ENCODE measurements at regions not wholly inside any gene's neighbourhood (a gene's known extent, or its start where the extent isn't known, plus 50 kb on each side); places are given as distances from the start of the nearest gene placed in this dataset.

DNA sequence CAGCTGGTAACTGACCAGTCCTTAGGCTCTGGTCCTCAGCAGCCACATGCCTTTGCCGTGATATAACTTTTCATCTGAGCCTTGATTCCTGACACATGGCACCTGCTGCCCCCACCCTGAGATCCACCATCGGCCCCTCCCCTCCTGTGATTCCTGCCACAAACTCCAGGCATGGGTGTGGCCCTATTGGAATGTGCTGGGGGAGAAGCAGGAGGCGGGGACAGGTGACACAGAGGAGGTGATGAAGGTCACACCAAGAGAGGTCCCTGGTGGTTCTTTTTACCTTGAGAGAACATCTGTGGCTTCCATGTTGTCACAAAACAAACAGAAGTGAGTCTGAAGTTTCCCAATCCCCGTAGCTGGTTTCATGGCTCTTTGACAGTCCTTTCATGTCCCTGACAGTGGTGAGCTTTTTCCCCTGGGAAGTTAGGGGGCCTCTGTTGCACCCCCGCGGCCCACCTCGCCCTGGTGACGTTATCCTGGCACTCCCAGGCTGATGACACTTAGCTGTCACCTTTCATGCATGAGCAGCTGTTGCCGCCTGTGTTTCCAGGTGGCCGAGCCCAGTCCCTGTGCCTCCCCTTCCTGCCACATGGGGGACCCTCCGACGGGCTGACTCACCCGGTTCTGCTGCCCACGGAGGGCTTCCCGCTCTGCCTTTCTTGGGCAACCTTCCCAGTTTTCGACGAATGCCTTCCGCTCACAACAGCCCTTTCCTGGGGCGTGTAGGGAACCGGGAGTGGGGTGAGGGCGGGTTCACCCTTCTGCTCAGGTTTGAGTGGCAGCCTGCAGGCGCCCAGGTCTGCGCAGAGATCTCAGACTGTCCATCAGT lies 66.3 kb upstream of the GLI2 start:
- no peak for DNase-seq

DNA sequence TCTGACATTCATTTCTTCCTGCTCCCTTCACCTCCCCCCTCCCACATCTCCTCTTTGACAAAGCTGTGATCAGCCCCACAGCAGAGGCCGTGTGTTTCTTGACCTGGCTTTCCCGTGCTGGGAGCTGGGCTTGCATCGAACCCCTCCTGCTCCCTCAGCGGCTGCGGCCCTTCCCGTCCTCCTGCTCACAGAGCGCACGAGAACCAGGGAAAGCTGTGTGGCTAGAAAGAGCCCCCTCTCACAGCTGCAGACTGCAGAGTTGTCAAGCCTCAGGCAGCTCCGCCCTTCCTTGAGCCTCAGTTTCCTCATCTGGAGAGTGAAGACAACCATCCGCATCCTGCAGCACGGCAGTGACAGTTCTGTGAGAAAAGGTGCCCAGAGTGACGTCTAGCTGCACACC lies 65.7 kb upstream of the GLI2 start:
- DNase-seq, result no peak

DNA sequence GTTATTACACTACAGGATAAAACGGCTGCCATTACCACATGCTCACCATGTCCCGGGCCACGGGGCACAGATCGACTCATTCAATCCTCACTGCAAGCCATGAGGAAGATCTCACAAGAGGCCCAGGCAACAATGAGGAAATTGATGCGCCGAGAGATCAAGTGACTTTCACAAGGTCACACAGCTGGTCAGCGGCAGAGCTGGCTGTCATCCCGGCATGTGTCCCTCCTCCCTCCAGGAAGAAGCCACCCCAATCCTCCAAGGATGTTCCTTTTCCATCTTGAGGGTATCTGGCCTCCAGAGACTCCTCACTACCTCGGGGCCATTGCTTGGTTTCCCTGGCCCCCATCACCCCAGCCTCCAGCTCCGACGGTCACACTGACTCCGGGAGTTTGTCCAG lies 65.3 kb upstream of the GLI2 start:
- no peak for DNase-seq

DNA sequence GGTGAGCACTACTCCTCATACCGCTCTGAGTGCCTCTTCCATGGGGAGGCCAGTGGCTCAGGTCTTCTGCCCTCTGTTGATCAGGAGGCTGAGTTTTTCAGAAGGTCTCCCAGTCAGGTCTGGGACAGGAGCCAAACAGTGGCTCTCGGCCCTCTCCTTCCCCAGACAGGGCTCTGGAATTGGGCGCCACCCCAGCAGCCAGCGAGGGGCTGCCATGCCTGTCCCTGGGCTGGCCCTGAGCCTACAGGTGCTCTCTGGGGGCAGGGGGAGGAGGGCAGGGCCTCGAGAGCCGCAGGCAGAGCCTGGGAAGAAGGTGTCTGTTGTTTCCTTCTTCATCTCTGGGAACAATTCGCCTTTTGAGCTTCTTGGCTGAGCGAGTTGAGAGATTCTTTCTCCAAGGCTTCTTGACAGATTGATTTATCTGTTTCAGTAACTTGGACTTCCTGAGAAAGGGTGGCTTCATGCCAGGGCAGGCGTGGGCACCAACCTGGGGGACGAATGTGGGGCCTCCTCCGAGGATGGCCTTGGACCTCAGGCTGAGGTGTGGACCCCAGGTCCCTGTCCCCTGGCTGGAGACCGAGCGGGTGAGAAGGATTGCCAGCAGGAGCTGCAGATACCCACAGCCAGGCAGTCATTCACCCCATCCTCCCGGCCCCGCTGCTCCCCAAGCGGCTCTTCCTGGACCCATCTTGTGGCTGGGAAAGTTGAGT lies 64.7 kb upstream of the GLI2 start:
- DNase-seq, result no peak

DNA sequence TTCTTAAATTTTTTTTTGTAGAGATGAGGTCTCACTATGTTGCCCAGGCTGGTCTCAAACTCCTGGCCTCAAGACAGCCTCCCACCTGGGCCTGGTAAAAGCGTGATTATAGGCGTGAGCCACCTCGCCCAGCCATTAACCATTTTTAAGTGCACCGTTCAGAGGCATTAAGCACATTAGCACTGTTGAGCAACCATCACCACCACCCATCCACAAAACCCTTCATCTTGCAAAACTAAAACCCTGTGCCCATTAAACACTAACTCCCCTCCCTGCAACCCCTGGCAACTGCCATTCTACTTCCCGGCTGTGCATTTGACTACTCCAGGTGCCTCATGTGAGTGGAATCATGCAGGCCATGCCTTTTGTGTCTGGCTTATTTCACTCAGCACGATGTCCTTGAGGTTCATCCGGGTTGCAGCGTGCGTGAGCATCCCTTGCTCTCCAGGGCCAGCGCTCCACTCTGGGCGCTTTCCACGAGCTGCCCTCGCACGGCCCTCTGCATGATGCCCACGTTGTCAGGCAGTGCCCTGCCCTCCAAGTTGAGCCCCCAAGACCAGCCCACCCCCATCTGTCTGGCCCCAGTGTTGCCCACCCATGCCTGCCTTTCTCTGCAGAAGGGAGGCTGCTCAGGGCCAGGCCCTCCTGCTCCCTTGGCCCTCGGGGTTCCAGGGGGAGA lies 63.0 kb upstream of the GLI2 start:
- DNase-seq, result no peak

DNA sequence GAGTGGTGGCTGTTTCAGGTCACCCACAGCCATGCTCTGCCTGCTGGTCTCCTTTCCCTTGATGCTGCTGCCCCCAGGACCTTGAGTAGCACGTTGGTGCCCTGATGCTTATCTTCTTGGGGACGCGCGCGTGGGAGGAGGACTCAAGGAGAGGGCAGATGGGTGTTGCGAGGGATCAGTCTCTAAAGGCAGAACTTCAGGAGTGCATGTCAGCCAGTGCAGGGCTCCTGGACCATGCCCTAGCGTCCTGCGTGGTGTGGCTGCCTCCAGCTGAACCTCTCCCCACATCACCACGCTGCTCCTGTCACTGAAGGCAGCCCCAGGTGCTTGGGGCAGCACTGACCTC lies 62.5 kb upstream of the GLI2 start:
- no peak for DNase-seq

DNA sequence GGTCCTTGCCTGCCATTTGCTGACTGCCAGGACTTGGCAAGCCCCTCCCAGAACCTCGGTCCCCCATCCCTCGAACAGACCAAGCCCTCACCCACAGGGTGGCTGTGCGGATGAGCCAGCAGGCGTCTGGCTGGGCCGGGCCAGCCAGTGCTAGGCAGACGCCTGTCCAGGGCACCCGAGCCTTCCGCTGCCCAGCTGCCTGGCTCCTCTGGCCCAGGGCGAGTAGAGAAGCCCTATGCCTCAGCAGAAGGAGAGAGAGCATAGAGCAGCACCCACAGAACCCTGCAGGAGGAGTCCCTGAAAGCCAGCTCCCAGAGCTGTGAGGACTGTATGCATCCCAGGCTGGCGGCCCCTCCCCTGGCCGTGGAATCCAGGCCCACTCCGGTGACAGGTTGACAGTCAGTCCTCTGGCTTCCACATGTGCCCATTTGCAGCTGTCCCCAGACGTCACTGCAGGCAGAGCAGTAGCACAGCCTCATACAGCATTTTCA lies 62.1 kb upstream of the GLI2 start:
- DNase-seq, result no peak

DNA sequence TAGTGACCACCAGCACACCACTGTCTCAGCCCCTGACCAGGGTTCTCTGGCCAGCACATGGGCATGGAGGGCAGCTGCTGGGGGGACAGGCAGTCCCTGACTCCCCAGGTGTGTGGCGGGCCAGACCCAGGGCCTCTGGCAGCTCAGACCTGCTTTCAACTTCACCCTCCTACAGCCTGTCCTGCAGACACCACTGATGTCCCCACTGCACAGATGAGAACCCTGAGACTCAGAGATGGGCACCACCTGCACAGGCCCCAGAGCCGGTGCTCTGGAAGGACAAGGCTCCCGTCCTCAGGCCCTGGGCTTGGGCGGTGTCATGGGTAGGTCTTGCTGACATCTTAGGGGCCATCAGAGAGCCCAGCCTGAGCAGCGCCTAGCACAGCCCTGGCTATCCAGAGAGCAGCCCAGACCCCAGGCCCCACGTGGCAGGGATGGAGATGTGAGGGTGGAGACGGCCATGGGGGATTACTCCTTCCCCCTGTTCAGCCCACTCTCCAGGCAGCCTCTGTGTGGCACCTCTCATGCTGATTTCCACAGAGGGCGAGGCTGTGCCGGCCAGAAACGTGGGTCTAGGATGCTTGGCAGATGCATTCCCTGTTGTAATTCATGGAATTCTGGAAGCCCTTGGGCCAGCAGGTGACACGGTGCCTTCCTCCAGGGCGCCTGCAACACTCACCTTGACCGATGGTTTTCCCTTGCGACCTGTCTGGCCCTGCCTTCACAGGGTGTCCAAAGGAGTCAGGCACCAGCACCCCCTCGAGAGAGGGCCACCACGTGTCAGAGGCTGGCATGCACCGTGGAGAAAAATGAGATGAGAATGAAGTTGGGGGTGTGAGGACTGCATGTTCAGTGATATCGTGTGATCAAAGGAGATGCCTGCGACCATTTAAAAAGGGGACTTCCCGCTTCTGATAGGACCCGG lies 61.2 kb upstream of the GLI2 start:
- DNase-seq, result no peak

DNA sequence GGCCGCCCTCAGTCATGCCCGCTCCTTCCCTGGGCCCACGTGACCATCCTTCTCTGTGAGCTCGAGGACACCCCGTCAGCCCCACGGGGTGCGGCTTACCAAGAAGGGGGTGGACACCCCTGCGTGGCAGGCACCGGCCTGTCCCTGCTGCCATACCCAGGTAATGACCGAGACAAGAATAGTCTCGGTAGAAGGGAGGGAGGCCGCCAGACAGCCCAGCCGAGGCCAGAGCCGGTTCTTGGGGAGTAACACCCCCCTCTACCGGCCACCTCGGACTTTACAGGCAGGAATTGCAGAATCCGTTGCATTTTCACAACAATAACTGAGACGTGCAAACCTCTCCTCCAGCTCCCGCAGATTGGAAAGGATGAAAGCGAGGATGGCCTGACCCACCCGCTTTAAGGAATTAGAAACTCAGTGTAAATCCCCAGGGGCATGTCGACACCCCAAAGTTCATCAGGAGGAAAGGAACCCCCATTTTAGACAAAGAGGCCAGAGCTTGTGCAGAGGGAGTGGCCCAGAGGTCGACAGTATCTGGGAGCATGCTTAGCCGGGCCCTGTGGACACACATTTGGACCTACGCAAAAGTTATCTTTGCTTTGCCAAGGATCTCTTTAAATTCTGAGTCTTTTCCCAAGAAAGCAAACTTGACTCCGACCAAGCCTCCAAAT lies 60.1 kb upstream of the GLI2 start:
- DNase-seq, result no peak

DNA sequence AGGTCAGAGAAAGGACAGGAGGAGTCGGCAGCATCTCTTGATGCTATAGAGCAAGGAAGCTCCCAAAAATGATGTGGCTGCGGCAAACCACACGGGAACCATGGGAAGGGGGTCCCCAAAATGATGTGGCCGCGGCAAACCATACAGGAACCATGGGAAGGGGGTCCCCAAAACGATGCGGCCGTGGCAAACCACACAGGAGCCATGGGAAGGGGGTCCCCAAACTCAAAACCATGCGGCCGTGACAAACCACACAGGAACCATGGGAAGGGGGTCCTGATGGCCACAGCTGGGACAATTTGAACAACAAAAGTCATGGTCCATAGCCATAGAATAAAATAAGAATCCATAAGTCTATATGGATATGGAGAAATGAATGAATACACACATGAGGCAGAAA lies 58.4 kb upstream of the GLI2 start:
- no peak for DNase-seq

DNA sequence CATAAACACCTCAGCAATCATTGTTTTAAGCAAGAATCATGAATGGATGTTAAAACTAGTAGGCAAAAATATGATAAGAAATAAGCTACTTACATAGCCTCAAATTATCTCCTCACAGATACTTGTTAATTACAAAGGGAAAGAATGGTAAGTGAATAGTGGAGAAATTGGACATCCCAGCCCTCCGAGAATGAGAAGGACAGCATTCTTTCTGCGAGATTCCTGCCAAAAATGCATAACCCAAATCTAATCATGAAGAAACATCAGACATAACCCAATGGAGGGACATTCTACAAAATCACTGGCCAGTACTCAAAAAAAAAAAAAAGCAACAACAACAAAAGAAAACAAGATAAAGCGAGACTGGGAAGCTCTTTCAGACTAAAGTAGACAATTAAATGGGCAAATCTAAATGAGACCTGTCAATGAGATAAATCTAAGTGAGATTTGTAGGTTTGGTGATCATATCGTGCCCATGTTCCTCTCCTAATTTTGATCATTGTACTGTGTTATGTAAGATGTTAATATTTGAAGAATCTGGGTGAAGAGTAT lies 57.9 kb upstream of the GLI2 start:
- DNase-seq, result no peak

DNA sequence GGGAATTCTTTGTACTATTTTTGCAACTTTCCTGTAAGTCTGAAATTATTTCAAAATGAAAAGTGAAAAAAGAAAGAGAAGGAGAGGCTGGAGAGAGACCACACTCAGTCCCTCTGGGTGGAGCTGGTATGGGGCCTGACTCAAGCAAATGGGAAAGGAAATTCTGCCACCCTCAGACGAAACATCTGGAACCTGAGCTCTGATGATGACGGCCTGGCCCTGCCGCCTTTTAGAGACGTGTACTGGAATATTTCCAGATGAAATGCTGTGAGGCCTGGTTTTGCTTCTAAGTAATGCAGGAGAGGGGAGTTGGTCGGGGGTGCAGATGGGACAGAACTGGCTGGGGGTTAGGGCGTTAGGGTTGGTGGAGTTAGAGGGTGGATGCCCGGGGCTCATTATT lies 57.4 kb upstream of the GLI2 start:
- no peak for DNase-seq

DNA sequence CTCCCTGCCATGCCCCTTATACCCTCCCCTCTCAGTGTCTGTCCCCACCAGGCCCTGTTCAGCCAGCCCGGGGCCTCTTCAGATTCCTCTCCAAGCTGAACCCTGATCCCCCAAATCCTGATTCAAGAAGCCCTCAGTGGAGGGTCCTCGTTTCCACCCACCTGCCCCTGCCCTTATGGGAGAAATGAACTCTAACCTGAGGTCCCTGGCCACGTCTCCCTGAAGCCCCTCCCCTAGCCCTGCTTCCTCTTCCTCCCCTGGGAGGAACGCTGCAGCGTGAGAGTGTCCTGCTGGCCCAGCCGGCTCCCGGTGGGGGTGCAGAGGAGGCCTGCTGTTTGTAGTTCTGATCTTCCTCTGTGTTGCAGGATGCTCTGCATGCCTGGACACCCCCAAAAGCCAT lies 56.7 kb upstream of the GLI2 start:
- no peak for DNase-seq

DNA sequence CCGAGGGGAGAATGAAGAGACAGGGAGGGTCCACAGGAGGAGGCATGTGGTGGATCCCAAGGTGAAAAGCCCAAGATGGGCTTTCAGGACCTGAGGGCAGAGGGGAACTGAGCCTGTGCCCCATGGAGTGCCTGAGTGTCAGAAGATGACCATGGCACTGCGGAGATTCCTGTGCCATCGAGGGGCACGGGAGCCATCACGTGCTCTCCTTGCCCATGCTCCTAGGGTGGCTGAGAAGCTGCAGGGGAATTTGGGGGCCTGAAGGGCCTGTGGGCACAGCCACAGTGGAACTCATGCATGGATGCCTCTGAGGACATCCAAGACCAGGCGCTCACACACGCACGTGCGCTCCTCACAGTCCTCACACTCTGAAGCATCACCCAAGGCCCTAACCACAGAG lies 56.1 kb upstream of the GLI2 start:
- no peak for DNase-seq

DNA sequence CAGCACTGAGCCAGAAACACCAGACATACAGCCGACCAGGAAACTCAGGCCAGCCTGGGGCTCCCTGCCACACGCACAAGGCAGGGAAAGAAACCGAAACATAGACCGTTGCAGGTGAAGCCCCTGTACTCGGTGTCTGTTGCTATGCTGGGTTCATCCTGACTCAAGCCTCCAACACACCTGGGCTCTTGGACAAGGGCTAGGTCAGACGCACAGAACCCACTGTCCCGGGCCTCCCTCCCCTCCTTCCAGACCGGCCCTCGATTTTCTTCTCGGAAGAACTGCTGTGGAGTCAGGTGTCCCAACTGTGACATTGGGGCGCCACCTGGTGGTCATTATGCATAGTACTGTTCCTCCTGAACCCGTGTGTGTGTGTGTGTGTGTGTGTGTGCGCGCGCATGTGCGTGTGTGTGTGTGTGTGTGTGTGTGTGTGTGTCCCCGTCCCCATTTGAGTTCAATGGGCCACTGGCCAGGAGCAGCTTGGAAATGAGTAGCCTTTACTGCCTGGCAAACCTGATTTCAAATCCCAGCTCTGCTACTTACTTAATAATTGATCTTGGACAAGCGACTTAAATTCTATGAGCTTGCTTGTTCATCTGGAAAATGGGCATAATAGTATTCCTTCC lies 55.4 kb upstream of the GLI2 start:
- peak; percentile 36 for DNase-seq

DNA sequence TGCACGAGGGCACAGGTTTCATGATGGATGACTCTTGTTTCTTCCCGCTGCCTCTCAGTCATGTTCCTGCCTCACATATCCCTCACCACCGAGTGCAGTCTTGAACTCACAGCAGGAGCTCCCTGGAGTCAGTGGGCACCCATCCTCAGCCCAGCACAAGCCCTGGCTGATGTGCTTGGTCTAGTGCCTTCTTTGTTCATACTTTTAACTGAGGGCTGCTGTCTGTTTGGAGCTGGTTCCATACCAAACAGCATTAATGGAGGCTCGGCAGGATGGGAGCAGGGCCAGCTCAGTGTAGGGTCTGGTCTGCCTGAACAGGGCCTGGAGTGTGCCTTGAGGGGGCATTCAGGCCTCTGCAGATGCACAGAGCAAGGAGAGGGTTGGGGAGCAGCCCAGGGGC lies 54.5 kb upstream of the GLI2 start:
- no peak for DNase-seq

DNA sequence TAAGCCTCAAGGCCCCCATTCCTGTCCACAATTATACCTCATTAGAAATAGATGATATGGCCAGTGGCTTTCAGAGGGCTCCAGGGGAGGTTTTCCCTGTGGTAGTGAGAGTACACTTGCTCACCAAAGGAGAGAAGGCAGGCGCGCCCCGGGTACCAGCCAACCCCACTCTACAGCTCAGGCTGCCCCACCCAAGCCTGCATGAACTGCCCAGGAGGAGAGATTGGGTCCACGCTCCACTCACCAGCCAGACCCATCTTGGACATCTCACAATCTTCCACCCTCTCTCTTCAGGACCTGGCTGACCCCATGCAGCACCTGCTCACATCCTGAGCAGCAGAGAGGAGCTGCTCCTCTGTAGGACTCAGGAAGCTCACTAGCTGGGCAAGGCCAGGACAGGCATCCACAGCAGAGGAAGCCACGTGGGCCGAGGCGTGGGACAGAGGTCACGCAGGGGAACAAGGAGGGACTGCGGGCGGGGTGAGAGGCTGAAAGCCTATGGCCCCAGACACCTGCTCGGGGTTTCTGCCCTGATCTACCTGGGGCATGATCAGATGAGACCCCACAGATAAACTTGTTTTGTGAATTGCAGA lies 53.9 kb upstream of the GLI2 start:
- DNase-seq, result no peak

DNA sequence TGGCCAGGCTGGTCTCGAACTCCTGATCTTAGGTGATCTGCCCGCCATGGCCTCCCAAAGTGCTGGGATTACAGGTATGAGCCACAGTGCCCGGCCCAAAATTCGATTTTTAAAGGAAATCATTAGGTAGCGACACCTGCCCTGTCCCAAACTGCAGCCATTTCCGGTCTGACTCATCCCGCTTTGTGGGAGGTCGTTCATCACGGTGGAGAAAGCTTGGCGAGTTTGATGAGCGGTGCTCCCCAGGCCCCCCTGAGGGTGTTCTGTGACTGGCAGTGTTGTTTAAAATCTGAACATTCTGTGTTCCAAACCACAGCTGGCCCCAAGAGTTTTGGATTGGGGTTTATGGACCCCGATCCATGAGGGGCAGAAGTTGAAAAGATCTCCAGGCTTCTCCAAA lies 53.0 kb upstream of the GLI2 start:
- DNase-seq, result no peak

DNA sequence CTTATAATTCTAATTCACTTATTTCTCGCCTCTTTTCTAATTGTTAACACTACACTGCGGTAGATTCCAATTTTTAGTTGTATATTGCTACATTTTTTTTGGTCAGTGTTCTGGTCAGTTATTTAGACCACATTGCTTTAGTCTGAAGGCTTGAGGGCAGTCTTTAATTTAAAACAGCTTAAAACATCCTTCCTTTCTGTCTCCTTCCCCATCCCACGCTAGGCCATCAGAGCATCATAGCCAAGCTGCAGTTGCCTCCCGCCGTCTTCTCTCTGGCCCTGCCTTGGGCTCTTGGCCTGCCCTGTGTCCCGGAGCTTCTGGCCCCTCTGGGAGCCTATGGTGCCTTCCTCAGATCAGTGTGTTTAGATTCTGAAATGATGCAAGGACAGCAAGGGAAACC lies 52.6 kb upstream of the GLI2 start:
- no peak for DNase-seq

DNA sequence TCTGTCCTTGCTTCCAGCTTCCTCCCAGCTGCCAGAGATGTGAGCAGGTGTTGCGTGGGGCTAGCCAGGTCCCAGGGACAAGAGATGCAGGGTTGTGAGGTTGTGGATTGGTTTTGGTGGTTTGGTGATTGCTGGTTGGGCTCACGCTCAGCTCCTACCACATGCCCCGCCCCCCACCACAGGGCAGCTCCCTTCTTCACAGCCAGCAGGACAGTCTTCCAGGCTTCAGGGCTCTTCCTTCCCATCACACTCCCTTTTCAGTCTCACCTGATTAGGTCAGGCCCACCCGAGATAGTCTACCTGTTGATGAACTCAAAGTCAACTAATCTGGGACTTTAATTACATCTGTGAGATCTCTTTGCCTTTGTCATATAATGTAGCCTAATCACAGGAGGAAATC lies 52.0 kb upstream of the GLI2 start:
- DNase-seq, result no peak

Measured in central memory CD4-positive, alpha-beta T cell (primary cell).